Stimulated activated CD8-positive, alpha-beta memory T cell treated with anti-CD3 and anti-CD28 coated beads, Interleukin-4, amount 100 ng/mL, for 48 hours (primary cell): ENCODE measurements at regions not wholly inside any gene's neighbourhood (a gene's known extent, or its start where the extent isn't known, plus 50 kb on each side); places are given as distances from the start of the nearest gene placed in this dataset.

Experiments
- DNase-seq: peaks from one replicate; pipeline ENCODE4 v3.0.0-alpha.2; 2020

- DNase-seq = no peak
Measured at GRCh38 chrX:137366018-137366633, 199.8 kb upstream of the ZIC3 start.

DNA sequence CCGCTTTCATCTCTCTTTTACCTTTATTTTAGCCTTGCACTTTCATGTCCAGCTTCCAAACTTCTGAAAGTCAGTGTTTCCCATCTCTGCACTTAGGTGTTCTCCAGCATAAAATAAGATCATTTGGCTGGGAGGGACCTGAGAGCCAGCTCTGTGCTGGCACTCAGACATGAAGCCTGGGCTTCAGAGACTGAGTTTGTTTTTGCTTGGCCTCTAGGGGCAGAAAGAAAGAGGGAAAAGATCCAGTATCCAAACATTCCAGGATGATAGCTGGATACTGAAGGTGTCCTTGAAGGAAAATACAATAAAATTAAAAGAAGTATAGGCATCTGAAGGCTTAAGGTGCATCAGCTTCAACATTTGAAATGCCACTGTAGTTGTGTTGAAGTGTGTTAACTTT is 202.4 kb upstream of the ZIC3 start:
- DNase-seq = no peak

DNA sequence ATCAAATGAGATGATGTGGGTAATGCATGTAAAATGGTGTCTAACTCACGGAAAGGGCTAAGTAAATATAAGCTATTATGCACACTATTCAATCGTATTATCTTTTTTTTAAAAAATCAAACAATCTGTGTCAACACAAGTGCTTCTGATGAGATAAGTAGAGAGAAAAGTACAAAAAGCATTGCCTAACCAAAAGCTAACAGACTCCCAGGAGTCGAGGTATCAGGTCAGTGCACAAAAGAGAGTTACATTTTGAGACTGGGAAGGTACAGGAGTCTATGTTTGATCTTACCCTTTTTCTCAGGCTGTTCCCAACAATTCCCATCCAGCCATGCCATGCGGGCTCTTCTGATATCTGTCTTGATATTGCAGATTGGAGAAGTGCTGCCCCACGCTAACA is 203.3 kb upstream of the ZIC3 start:
- DNase-seq = no peak

DNA sequence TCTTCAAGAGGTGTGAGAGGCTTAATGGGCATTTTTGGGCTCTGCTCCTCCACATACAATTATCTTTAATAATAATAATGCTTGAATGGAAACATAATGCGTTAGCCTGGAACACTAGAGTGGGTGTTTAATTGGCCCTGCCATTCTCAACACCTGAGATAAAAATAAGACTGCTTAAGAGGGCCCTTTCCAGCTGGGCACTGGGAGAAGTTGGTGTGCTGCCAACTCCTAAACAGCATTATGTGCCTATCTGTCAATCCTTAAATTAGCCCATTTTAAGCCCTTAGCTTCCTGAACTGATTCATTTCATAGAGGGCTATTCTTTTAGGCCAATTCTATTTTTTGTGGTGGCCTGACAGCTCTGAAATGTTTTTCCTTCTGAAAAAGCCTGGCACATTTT is 211.1 kb upstream of the ZIC3 start:
- DNase-seq = no peak

GRCh38 chrX:137353404-137353803 is 212.5 kb upstream of the ZIC3 start:
- DNase-seq = no peak

GRCh38 chrX:137352101-137352660 is 213.7 kb upstream of the ZIC3 start:
- DNase-seq = no peak

GRCh38 chrX:137342969-137343368 is 223.0 kb upstream of the ZIC3 start:
- no peak for DNase-seq

DNA sequence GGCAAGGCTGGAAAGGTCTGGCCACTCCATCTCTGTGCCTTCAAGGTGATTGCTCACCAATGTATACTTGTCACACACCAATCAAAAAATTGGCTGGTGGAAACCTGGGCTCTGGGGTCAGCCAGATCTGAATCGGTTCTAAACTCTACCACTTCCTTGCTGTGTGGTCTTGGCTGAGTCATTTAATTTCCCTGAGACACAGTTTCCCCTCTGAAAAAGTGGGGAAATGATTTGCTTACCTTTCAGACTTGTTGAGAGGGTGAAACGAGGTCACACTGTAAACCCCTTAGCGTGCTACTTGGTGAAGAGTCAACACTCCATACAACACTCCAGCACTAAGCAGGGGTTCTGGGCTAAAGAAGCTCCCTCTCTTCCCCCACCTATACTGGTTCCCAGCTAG is 252.3 kb upstream of the ZIC3 start:
- no peak for DNase-seq

DNA sequence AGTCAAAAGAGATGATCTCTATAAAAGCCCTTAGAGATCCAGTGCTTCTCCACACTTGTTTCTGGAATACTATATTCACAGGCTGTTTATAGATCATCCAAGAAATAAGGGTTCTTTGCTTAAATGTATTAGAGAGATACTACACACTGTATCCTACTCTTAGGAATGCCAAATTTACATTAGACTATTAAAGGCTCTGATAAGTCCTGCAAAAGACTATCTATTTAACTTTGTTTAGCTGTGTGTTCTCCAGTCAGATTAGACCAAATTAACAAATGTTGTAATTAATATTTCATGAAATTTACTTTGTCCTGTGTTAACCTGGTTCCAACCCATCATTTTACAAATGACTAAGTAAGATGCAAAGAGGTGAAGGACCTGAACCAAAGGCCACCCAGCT is 260.5 kb upstream of the ZIC3 start:
- no peak for DNase-seq

GRCh38 chrX:137297167-137297566 is 263.4 kb upstream of the GPR101 start:
- DNase-seq = no peak

- DNase-seq = no peak
Measured at GRCh38 chrX:137290011-137290410, 256.2 kb upstream of the GPR101 start.

GRCh38 chrX:137287191-137287590 is 253.4 kb upstream of the GPR101 start:
- DNase-seq = no peak

DNA sequence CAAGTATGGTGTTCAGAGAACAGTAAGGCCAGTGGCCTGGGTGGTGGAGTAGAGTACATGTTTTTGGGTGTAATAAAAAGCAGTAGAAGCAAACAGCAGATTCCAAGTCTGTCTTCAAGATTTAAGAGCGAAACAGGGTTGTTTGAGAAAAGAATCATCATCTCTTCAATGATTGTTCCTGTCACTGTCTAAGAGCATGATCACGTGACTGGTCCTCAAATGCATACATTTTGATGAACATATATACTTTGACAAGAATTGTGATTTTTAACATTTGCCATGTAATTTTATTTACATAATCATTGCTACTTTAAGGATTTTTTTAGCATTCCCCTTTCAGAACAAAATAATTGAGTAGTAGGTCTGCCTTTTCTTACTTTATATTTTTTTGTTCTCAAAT is 252.6 kb upstream of the GPR101 start:
- DNase-seq = no peak

DNA sequence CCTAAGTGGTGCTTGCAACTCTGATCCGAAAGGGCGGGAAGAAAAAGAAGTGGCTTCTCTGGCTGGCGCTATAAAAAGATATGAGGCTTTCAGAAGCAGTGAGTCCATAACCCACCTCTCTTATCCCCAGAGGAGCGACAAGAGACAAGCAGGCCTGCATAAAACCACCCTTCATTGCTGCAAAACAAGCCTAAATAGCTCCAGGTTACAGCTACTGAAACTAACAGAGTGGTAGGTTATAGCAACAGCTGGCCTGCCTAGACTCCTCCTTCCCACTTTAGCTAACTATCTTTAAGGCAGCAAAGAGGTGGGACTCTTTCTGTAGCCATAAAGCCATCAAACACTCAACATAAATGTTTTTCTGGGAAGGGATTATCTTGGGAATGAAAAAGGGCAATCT is 245.0 kb upstream of the GPR101 start:
- DNase-seq = no peak

DNA sequence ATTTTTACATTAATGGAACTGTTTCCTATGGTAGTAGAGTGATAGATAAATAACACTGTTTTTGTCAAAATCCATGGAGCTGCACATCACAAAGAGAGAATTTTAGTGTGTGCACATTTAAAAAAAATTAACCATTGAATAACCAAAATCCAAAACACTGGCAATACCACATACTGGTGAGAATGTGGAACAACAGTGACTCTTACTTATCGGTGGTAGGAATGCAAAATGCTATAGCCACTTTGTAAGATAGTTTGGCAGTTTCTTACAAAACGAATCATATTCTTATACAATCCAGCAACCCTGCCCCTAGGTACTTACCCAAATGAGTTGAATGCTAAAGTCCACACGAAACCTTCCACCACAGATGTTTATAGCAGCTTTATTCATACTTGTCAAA is 229.6 kb upstream of the GPR101 start:
- no peak for DNase-seq

GRCh38 chrX:137245183-137245582 is 211.4 kb upstream of the GPR101 start:
- DNase-seq = no peak

GRCh38 chrX:137236837-137237236 is 203.0 kb upstream of the GPR101 start:
- no peak for DNase-seq

- no peak for DNase-seq
Measured at GRCh38 chrX:137234651-137235402, 201.0 kb upstream of the GPR101 start.

GRCh38 chrX:137233478-137233877 is 199.7 kb upstream of the GPR101 start:
- DNase-seq = no peak

- DNase-seq = no peak
Measured at GRCh38 chrX:137227151-137227550, 193.4 kb upstream of the GPR101 start.

- no peak for DNase-seq
Measured at GRCh38 chrX:137215467-137215866, 181.7 kb upstream of the GPR101 start.

GRCh38 chrX:137212078-137212632 is 178.4 kb upstream of the GPR101 start:
- DNase-seq = no peak

GRCh38 chrX:137198040-137198439 is 164.2 kb upstream of the GPR101 start:
- no peak for DNase-seq

GRCh38 chrX:137195991-137196390 is 162.2 kb upstream of the GPR101 start:
- DNase-seq = no peak
